CD4-positive, alpha-beta T cell (primary cell): ENCODE measurements at regions not wholly inside any gene's neighbourhood (a gene's known extent, or its start where the extent isn't known, plus 50 kb on each side); places are given as distances from the start of the nearest gene placed in this dataset.
A peak's percentile ranks its signal among the peaks of the same experiment; 100 is the strongest.
"Not testable (repeated sequence)": the region's sequence is repeated elsewhere in the genome, so short reads cannot be mapped to it uniquely, and the experiment has no call there.

Experiments used
- ATAC-seq: fragments of 200-7000 bp; cut with Tn5 transposase; one replicate; pipeline ENCODE4 v1.10.0; 2022; ENCODE audit warnings: mild to moderate bottlenecking; ENCODE audit not compliant: poor library complexity
- CTCF ChIA-PET: fragments of 350-600 bp; sonication (Branson Sonifier 250); formaldehyde crosslinking; loops from one replicate; lab custom pipeline; 2021; ENCODE audit warnings: antibody characterized with exemption, inconsistent platforms; lab: Charles Lee
- POLR2A ChIA-PET: fragments of 350-600 bp; sonication (Branson Sonifier 250); formaldehyde crosslinking; loops from one replicate; lab custom pipeline; 2021; ENCODE audit warnings: antibody characterized with exemption, inconsistent platforms; lab: Charles Lee
- DNase-seq, 14 experiments: peaks; one replicate each; pipeline ENCODE4 v3.0.0-alpha.2; 2013 to 2020; ENCODE audit warnings: mixed read lengths in 2 of 14
- H3K27ac ChIP-seq, 2 donors: one replicate each; pipeline versions ENCODE4 v1.5.1 to v1.7.0; 2013; ENCODE audit warnings: low read length in 2 of 2, low read depth in 1 of 2, mild to moderate bottlenecking in 1 of 2
- H3K27me3 ChIP-seq, 2 experiments: 1 replicate in 1 of 2; 2 replicates in 1 of 2; pipeline versions ENCODE4 v1.6.1 to v1.7.0; 2013; ENCODE audit warnings: low read length in 2 of 2, control low read depth in 1 of 2, mild to moderate bottlenecking in 1 of 2, moderate library complexity in 1 of 2; ENCODE audit not compliant: insufficient read depth in 2 of 2, control insufficient read depth in 1 of 2
- H3K36me3 ChIP-seq: one replicate; pipeline ENCODE4 v1.6.1; 2013; ENCODE audit warnings: low read length, control low read depth; ENCODE audit not compliant: insufficient read depth
- H3K4me1 ChIP-seq: one replicate; pipeline ENCODE4 v1.6.1; 2013; ENCODE audit warnings: low read length, control low read depth; ENCODE audit not compliant: insufficient read depth
- H3K4me3 ChIP-seq: one replicate; pipeline ENCODE4 v1.5.1; 2013; ENCODE audit warnings: mild to moderate bottlenecking, low read length, moderate library complexity
- H3K9me3 ChIP-seq, 2 experiments: 1 replicate in 1 of 2; 2 replicates in 1 of 2; pipeline versions ENCODE4 v1.6.1 to v1.7.0; 2013; ENCODE audit warnings: low read length in 2 of 2, mild to moderate bottlenecking in 2 of 2, control low read depth in 1 of 2, moderate library complexity in 1 of 2; ENCODE audit not compliant: control insufficient read depth in 1 of 2, insufficient read depth in 1 of 2
- H3K27ac Mint-ChIP-seq: one replicate; pipeline ENCODE4 v1.8.0; 2020; ENCODE audit warnings: mixed read lengths
- H3K27me3 Mint-ChIP-seq: one replicate; pipeline ENCODE4 v1.8.0; 2021; ENCODE audit warnings: mixed read lengths
- H3K36me3 Mint-ChIP-seq: one replicate; pipeline ENCODE4 v1.8.0; 2021; ENCODE audit warnings: low read depth, mixed read lengths
- H3K4me1 Mint-ChIP-seq: one replicate; pipeline ENCODE4 v1.8.0; 2021; ENCODE audit warnings: low read depth, mixed read lengths
- H3K4me3 Mint-ChIP-seq: one replicate; pipeline ENCODE4 v1.8.0; 2020; ENCODE audit warnings: mild to moderate bottlenecking, mixed read lengths
- H3K9me3 Mint-ChIP-seq: one replicate; pipeline ENCODE4 v1.8.0; 2020; ENCODE audit warnings: mixed read lengths
- intact Hi-C, 2 experiments: fragments of 100-400 bp; cut with DNase I in 1 of 2; cut with micrococcal nuclease in 1 of 2; formaldehyde crosslinking; loops; one replicate each; pipeline versions ENCODE4 v1.15.1 to v1.9.0; 2023 to 2025; cut with DNase I, micrococcal nuclease

- H3K9me3 Mint-ChIP-seq, H3K36me3 ChIP-seq, intact Hi-C loops, H3K27ac Mint-ChIP-seq, DNase-seq, POLR2A ChIA-PET, H3K27me3 Mint-ChIP-seq, H3K4me1 Mint-ChIP-seq, H3K4me3 Mint-ChIP-seq, H3K4me3 ChIP-seq, CTCF ChIA-PET, H3K27ac ChIP-seq, H3K27me3 ChIP-seq, H3K36me3 Mint-ChIP-seq, H3K4me1 ChIP-seq, ATAC-seq: not testable (repeated sequence)
- peaks cover 0 to 15% of the 10 kb centered on the region in 2 experiments for H3K9me3 ChIP-seq
These were observed 82.5 kb downstream of the POTEH start for GRCh38 chr22:15772337-15772736.

- H3K4me1 ChIP-seq, H3K4me1 Mint-ChIP-seq, H3K27me3 Mint-ChIP-seq, H3K4me3 ChIP-seq, POLR2A ChIA-PET, CTCF ChIA-PET, H3K36me3 ChIP-seq, H3K36me3 Mint-ChIP-seq, H3K27ac ChIP-seq, H3K27ac Mint-ChIP-seq, intact Hi-C loops, H3K4me3 Mint-ChIP-seq, H3K9me3 Mint-ChIP-seq, ATAC-seq, H3K27me3 ChIP-seq: not testable (repeated sequence)
- peak in 2 of 14 experiments; percentile 1 for DNase-seq
- peaks cover 0 to 15% of the 10 kb centered on the region in 2 experiments for H3K9me3 ChIP-seq
These were observed 85.3 kb downstream of the POTEH start for GRCh38 chr22:15775118-15775517.

- H3K27ac ChIP-seq, ATAC-seq, POLR2A ChIA-PET, H3K27ac Mint-ChIP-seq, H3K27me3 Mint-ChIP-seq, CTCF ChIA-PET, intact Hi-C loops, H3K36me3 Mint-ChIP-seq, H3K4me1 Mint-ChIP-seq, H3K4me3 Mint-ChIP-seq, H3K27me3 ChIP-seq, H3K4me3 ChIP-seq, H3K36me3 ChIP-seq, H3K4me1 ChIP-seq, H3K9me3 Mint-ChIP-seq: not testable (repeated sequence)
- H3K9me3 ChIP-seq = peaks cover 0 to 15% of the 10 kb centered on the region in 2 experiments
- DNase-seq = peak in 2 of 14 experiments; percentile 2 to 7
These were observed 86.1 kb downstream of the POTEH start for GRCh38 chr22:15775670-15776669.

GRCh38 chr22:15776727-15777126, 86.9 kb downstream of the POTEH start:
- POLR2A ChIA-PET, H3K9me3 Mint-ChIP-seq: not testable (repeated sequence)

GRCh38 chr22:15777150-15777549, 87.3 kb downstream of the POTEH start:
- H3K4me1 ChIP-seq, ATAC-seq, H3K27me3 ChIP-seq, H3K36me3 Mint-ChIP-seq, H3K27me3 Mint-ChIP-seq, H3K27ac Mint-ChIP-seq, intact Hi-C loops, H3K4me3 ChIP-seq, H3K9me3 Mint-ChIP-seq, CTCF ChIA-PET, H3K4me3 Mint-ChIP-seq, DNase-seq, POLR2A ChIA-PET, H3K36me3 ChIP-seq, H3K27ac ChIP-seq, H3K4me1 Mint-ChIP-seq: not testable (repeated sequence)
- peaks cover 0 to 15% of the 10 kb centered on the region in 2 experiments for H3K9me3 ChIP-seq

More at GRCh38 chr22:15776727-15777126, 86.9 kb downstream of the POTEH start:
- intact Hi-C loops, DNase-seq, H3K27ac Mint-ChIP-seq, H3K27me3 Mint-ChIP-seq, H3K4me1 ChIP-seq, H3K27me3 ChIP-seq, ATAC-seq, H3K4me3 Mint-ChIP-seq, H3K4me3 ChIP-seq, H3K36me3 Mint-ChIP-seq, H3K27ac ChIP-seq, CTCF ChIA-PET, H3K36me3 ChIP-seq, H3K4me1 Mint-ChIP-seq: not testable (repeated sequence)
- H3K9me3 ChIP-seq = peaks cover 0 to 15% of the 10 kb centered on the region in 2 experiments

GRCh38 chr22:15777557-15777956, 87.7 kb downstream of the POTEH start:
- H3K4me1 Mint-ChIP-seq, H3K36me3 Mint-ChIP-seq, DNase-seq, CTCF ChIA-PET, H3K36me3 ChIP-seq, POLR2A ChIA-PET, ATAC-seq, H3K27me3 ChIP-seq, H3K4me1 ChIP-seq, H3K4me3 Mint-ChIP-seq, H3K9me3 Mint-ChIP-seq, H3K27ac ChIP-seq, H3K27me3 Mint-ChIP-seq, H3K27ac Mint-ChIP-seq, intact Hi-C loops, H3K4me3 ChIP-seq: not testable (repeated sequence)
- peaks cover 0 to 15% of the 10 kb centered on the region in 2 experiments for H3K9me3 ChIP-seq

- DNase-seq, POLR2A ChIA-PET, H3K27me3 ChIP-seq, H3K9me3 Mint-ChIP-seq, intact Hi-C loops, CTCF ChIA-PET, ATAC-seq, H3K36me3 ChIP-seq, H3K4me3 Mint-ChIP-seq, H3K4me1 ChIP-seq, H3K27ac ChIP-seq, H3K27me3 Mint-ChIP-seq, H3K27ac Mint-ChIP-seq, H3K36me3 Mint-ChIP-seq, H3K4me1 Mint-ChIP-seq, H3K4me3 ChIP-seq: not testable (repeated sequence)
- peaks cover 0 to 15% of the 10 kb centered on the region in 2 experiments for H3K9me3 ChIP-seq
These were observed 88.5 kb downstream of the POTEH start for GRCh38 chr22:15778366-15778765.
